Mammary epithelial cell (primary cell): ENCODE measurements at regions not wholly inside any gene's neighbourhood (a gene's known extent, or its start where the extent isn't known, plus 50 kb on each side); places are given as distances from the start of the nearest gene placed in this dataset.

Source experiments
- CTCF ChIP-seq, 2 donors: IDR thresholded peaks in 1 of 2; conservative IDR thresholded peaks in 1 of 2; 2 replicates each; pipeline ENCODE4 v1.5.1; 2011 to 2012; ENCODE audit warnings: inconsistent platforms in 2 of 2, low read length in 2 of 2, mild to moderate bottlenecking in 2 of 2, control low read depth in 1 of 2, low read depth in 1 of 2; ENCODE audit not compliant: insufficient read depth in 1 of 2; ENCODE audit errors: extremely low read depth in 1 of 2
- EZH2 ChIP-seq: IDR thresholded peaks from 2 replicates; pipeline ENCODE4 v1.6.1; 2012; ENCODE audit warnings: low read length, inconsistent platforms, borderline replicate concordance

- TF ChIP-seq CTCF (conservative IDR thresholded peaks at IDR 0.05 in 1 of 2, IDR thresholded peaks at IDR 0.05 in 1 of 2; ENCODE audit: extremely low read depth in 1 of 2, insufficient read depth in 1 of 2, low read depth in 1 of 2, low read length in 2 of 2) (no peak), EZH2 (no peak)
Measured at GRCh38 chr7:136138991-136139390, 161.8 kb upstream of the MTPN start.
